GM12872 (cell line): ENCODE measurements at regions not wholly inside any gene's neighbourhood (a gene's known extent, or its start where the extent isn't known, plus 50 kb on each side); places are given as distances from the start of the nearest gene placed in this dataset.

Experiments used
- CTCF ChIP-seq: IDR thresholded peaks from 3 replicates; pipeline ENCODE4 v1.5.1; 2011; ENCODE audit warnings: low read depth, mild to moderate bottlenecking, low read length, moderate library complexity; ENCODE audit not compliant: insufficient read depth

DNA sequence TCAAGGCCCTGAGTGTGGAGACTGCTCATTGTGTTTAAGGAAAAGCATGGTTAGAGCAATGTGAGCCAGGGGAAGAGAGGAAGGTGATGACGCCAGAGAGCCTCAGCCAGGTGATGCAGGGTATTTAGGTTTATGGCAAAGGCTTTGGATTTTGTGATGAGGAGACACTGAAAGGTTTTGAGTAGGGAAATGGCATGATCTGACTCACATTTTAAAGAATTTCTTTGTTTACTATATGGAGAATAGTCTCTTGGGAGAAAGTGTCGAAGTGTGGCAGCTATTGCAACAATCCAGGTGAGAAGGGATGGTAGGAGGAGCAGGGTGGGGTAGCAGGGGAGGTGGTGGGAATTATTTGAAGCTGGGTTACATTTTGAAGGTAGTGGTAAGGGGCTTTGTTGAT is 293.4 kb upstream of the IGFBP7 start:
- no peak for TF ChIP-seq CTCF

GRCh38 chr4:57401586-57401985 is 291.4 kb upstream of the IGFBP7 start:
- TF ChIP-seq CTCF: no peak

DNA sequence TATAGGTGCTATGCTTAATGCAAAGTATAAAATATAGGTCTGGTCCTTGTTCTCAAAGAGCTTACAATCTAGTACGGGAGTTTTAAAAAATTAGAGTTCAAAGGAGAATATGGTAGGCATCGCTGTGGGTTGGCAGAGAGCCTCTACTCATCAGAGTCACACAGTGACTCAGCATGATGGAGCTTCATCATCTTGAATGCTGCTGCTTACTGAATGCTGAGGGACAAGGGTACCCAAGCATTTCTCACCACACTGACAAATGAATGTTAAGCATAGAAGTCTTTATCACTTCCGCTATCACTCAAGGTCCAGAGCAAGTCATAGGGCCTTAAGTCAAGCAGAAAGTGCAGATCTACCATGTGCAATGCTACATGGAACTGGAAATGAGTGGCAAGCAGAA is 268.6 kb upstream of the IGFBP7 start:
- no peak for TF ChIP-seq CTCF

DNA sequence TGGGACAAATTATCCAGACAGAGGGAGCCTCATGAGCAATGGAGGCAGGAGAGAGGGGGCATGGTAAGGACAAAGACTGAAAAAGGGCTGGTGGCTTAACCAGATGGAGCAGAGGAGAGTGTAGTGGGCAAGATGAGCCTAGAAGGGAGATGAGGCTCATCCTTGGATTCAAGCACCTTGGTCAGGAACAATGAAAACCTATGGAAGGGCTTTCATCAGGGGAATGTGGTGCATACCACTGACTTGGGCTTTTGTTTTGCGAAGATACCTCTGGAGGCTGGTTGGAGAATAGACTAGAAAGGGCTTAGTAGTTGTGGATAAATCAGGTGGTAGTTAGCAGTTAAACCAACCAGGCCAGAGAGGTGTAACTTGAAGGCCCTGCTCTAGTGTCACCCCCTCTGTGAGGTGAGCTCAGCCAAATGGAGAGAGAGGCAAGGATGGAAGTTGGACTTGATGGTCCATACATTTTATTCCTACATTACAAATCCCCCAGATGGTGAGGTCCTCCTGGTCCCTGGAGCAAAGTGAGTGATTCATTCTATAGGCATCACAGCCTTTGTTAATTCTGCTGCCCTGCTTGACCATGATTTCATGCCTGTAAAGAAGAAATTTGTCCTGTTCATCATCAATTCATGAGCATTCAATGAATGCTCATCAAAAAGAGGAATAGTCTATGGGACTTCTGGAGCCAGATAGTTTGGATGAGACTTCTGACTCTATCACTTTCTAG is 264.8 kb upstream of the IGFBP7 start:
- no peak for TF ChIP-seq CTCF

GRCh38 chr4:57373991-57374390 is 263.8 kb upstream of the IGFBP7 start:
- TF ChIP-seq CTCF: no peak

- no peak for TF ChIP-seq CTCF
Observed at GRCh38 chr4:57371671-57372070, 261.5 kb upstream of the IGFBP7 start.

DNA sequence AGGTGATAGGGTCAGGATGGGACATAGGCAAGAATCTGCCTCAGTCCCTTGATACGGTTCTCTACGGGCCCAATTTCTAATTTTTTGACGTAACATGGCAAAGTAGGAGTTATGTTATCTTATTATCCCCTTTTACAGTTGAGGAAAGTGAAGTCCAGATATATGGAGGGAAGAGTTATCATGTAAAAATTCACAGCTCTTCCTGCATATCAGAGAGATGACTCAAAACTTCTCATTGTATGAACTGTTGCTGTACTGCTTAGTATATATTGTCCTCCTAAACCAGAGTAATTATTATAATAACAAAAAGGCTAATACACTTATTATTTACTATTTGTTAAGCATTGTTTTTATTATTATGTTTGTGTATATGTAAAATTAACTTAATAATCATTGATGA is 260.5 kb upstream of the IGFBP7 start:
- no peak for TF ChIP-seq CTCF
